NCI-H82 treated with DMSO at 0.1 percent for 48 hours (cell line): ENCODE measurements at regions not wholly inside any gene's neighbourhood (a gene's known extent, or its start where the extent isn't known, plus 50 kb on each side); places are given as distances from the start of the nearest gene placed in this dataset.
A peak's percentile ranks its signal among the peaks of the same experiment; 100 is the strongest.
"Not testable (repeated sequence)": the region's sequence is repeated elsewhere in the genome, so short reads cannot be mapped to it uniquely, and the experiment has no call there.

Experiments used
- DNase-seq: peaks from one replicate; lab custom pipeline; 2025; ENCODE audit not compliant: unreplicated experiment; lab: John Stamatoyannopoulos, UW

DNA sequence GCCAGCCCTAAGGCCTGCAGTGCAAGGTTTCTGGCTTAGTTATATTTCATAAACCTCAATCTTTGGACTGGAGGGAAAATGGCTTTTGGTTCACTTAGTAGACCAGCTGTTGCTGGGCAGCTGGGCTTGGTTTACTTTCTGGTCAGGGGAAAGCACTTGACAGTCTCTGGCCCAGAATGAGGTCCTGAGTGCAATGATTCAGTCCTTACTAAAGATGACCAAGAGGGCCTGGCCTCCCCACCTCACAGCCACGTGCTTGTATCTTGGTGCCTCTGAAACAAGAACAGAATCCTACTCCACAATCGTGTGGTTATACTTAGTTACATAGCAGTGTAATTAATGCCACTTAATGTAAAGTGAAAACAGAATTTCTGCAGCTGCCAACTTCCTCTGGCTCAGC lies 325.5 kb upstream of the MEIS1 start:
- no peak for DNase-seq

DNA sequence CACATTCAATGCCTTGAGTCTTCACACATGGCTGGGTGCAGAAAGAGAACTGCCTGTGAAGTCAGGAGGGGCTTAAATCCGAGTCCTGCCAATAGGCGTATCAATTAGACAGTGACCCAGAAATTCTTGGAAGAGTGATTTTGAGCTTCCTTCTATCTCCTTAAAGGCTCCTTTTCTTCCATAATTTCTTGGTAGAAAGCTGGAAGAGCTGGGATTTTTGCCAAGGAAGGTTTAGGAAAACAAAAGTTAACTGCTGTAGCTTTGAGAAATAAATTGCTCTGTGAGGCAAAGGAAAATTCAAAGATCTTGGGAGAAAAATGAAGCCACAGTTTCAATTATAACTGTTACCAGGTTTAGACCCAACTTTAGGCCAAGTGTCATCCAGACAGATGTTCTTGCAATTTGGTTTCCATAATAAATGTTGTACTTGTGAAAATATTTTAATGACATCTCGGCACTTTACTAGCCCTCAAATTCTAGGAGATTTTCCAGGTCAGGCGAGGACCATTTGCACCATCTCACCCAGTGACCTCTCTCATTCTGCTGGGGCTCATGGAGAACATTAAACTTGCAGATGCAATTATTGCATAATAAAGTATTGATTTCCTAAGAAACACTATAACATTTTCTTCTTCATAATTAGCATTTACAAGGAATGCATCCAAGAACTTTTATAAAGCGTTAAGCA lies 329.7 kb upstream of the MEIS1 start:
- no peak for DNase-seq

DNA sequence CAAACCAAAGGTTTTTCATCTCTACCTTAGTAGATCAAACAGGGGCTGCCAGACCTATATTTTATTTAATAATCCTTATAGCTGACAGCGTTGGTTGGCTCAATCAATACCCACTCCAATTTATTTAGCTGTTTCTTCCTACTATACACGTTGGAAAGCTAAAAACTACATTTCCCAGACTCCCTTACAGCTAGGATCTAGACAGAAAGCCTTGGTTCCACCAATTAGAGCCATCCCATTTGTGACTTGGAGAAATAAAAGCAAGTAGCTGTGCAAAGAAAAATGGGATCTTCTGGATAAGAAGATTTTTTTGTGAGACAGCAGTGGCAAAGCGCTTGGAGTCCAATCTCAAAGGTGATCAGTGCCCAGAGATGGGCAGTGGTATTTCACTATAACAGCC lies 331.3 kb upstream of the MEIS1 start:
- no peak for DNase-seq

GRCh38 chr2:66101206-66101605 lies 333.7 kb upstream of the MEIS1 start:
- DNase-seq: peak; percentile 49

- no peak for DNase-seq
These were observed 339.0 kb upstream of the MEIS1 start for GRCh38 chr2:66095820-66096345.

DNA sequence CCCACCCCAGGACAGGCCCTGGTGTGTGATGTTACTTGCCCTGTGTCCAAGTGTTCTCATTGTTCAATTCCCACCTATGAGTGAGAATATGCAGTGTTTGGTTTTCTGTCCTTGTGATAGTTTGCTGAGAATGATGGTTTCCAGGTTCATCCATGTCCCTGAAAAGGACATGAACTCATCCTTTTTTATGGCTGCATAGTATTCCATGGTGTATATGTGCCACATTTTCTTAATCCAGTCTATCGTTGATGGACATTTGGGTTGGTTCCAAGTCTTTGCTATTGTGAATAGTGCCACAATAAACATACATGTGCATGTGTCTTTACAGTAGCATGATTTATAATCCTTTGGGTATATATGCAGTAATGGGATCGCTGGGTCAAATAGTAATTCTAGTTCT lies 340.2 kb upstream of the MEIS1 start:
- not testable (repeated sequence) for DNase-seq

- no peak for DNase-seq
These were observed 341.6 kb upstream of the MEIS1 start for GRCh38 chr2:66093371-66093770.

DNA sequence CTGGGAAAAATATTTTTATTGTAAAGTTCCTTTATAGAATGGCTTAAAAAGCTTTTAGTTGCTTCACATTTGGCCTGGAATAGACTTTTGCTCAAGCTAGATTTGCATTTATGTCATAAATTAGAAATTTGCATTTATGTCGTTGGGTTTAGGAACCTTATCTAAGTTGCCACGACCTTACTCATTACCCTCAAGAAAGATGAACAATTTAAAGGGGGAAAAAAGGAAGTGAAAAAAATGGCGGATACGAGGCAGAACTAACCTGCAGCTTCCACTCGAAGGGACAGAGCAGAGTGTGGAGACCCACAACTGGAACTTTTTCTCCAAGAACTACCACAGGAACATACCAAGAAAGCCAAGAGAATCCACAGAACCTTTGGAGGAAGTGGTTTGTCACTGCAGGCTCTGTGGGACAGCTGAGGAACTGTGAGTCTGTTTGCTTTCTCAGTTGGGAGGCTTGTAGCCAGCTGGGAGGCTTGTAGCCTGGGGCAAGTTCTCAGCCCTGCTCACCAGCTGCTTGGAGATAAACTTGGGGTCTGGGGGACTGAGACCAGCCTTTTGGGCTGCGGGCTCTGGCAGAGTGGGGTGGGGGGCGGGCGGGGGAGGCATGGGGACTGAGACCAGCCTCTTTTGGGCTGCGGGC lies 349.9 kb upstream of the MEIS1 start:
- no peak for DNase-seq

GRCh38 chr2:66082581-66082980 lies 352.3 kb upstream of the MEIS1 start:
- DNase-seq: no peak

- no peak for DNase-seq
These were observed 354.8 kb upstream of the MEIS1 start for GRCh38 chr2:66080127-66080526.

DNA sequence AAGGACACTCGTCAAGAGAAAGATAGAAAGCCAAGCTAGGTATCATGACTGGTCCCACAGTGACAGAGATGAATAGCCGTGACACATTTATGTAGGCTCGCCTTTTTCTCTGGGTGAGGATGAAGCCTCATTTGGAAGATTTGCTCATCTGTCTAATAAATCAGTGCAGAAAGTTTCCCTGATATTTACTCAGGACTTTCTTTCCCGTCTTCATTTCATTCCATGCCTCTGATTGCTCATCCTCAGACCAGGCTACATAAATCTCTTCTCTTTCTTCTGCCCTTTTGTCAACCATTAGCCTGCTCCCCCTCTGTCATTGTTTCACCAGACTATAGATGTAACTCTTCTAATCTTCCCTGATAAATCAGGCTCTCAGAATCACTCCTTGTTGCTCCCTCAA lies 361.8 kb upstream of the MEIS1 start:
- DNase-seq: no peak

DNA sequence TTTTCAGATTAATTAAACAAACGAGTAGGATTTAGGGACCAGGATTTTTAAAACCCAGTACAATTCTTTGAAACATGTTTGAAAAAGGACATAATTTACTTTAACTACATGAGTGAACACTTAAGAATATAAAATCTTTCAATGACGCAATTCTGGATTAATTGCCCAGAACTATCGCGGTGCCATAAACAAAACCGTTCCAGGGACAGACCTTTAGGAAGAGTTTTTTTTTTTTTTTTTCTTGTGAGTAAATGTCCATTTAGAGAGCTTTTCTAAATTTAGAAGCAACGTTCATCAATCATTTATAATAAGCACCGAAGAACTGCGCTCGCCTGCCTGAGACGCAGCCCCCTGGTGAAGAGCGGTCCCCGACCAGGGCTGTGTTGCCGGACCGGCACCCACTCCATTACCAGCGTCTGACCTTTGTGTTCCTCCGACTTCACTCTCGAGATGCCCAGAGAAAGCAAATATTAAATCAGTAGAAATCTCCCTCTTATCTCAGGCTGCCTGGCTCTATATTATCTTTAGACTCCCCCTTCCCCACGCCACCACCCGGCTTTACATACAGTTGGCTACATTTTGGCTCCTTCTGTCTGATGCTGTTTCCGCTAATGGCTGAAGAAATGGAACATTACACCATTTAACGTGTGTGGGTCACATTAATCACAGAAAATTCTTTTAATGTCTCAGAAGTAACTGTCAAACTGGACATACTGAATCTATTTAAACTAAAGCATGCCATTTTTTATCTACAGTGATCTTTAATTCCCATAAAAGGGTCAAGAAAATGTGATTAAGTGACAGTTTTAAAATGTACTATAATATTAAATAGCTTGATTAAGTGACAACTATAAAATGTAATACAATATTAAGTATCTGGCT lies 364.0 kb upstream of the MEIS1 start:
- no peak for DNase-seq

GRCh38 chr2:66069937-66070720 lies 364.8 kb upstream of the MEIS1 start:
- no peak for DNase-seq

DNA sequence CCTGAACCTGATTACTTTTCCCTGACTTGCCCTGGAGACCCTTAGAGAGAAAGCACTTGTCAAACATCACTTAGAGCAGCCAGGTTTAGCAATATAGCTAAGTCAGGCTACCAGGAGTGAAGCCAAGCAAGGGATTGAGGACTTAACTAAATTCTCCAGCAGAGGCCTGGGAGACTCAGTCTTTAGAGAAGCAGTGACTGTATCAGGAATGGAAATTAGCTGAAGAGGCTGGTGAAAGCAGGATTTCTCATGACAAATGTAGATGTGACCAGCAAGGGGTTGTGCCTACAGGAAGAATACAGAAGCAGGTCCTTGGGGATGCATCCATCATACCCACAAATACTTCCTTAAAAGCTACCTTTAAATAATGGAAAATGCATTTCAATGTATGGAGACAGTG lies 368.9 kb upstream of the MEIS1 start:
- no peak for DNase-seq

- DNase-seq: no peak
These were observed 375.6 kb upstream of the MEIS1 start for GRCh38 chr2:66059332-66059731.

GRCh38 chr2:66058675-66059074 lies 376.2 kb upstream of the MEIS1 start:
- DNase-seq: no peak

GRCh38 chr2:66057844-66058243 lies 377.1 kb upstream of the MEIS1 start:
- DNase-seq: no peak

- DNase-seq: no peak
These were observed 384.5 kb upstream of the MEIS1 start for GRCh38 chr2:66050392-66050791.

DNA sequence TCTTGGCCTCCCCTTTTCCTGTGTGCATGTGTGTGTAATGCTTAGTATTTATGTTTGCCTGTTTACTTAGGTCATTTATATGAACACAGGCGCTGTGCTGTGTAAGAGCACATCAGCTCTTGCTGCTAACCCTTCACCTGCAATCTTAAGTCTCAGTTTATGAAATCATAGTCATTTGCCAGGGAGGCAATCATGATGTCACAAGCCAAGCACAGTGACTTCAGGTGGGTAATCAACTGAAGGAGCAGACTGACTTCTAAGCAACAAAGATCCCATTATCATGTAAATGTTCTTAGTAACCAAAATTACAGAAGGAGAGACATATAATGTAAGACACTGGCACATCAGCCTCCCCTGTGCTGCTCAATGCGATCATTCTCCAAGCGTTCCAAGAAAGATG lies 386.3 kb upstream of the MEIS1 start:
- no peak for DNase-seq

GRCh38 chr2:66041902-66042657 lies 392.8 kb upstream of the MEIS1 start:
- no peak for DNase-seq
